ENCODE measurements at regions not wholly inside any gene's neighbourhood (a gene's known extent, or its start where the extent isn't known, plus 50 kb on each side); places are given as distances from the start of the nearest gene placed in this dataset.

GRCh38 chr6:40128127-40128526, 193.9 kb upstream of the MOCS1 start:
- no peak for TF ChIP-seq CTCF (IDR thresholded peaks at IDR 0.05; ENCODE audit: low read depth, low read length, missing control alignments)
- no peak for DNase-seq (ENCODE audit: extremely low read depth, low read depth)
- no peak overlapping the region for H3K4me3 ChIP-seq (replicated peaks; ENCODE audit: low read depth, low read length)

- no peak for DNase-seq (ENCODE audit: extremely low read depth, low read depth)
- H3K4me3 ChIP-seq (replicated peaks; ENCODE audit: low read depth, low read length), result no peak overlapping the region
- no peak for TF ChIP-seq CTCF (IDR thresholded peaks at IDR 0.05; ENCODE audit: low read depth, low read length, missing control alignments)
These were observed 191.6 kb upstream of the MOCS1 start for GRCh38 chr6:40125680-40126394.

GRCh38 chr6:40124924-40125323, 190.7 kb upstream of the MOCS1 start:
- TF ChIP-seq CTCF (IDR thresholded peaks at IDR 0.05; ENCODE audit: low read depth, low read length, missing control alignments), result no peak
- DNase-seq (ENCODE audit: extremely low read depth, low read depth), result no peak
- H3K4me3 ChIP-seq (replicated peaks; ENCODE audit: low read depth, low read length), result no peak overlapping the region

- no peak overlapping the region for H3K4me3 ChIP-seq (replicated peaks; ENCODE audit: low read depth, low read length)
- TF ChIP-seq CTCF (IDR thresholded peaks at IDR 0.05; ENCODE audit: low read depth, low read length, missing control alignments), result no peak
- DNase-seq (ENCODE audit: extremely low read depth, low read depth), result no peak
These were observed 182.6 kb upstream of the MOCS1 start for GRCh38 chr6:40116832-40117231.

- no peak overlapping the region for H3K4me3 ChIP-seq (replicated peaks; ENCODE audit: low read depth, low read length)
- no peak for DNase-seq (ENCODE audit: extremely low read depth, low read depth)
- TF ChIP-seq CTCF (IDR thresholded peaks at IDR 0.05; ENCODE audit: low read depth, low read length, missing control alignments), result no peak
These were observed 178.1 kb upstream of the MOCS1 start for GRCh38 chr6:40112350-40112749.

- no peak overlapping the region for H3K4me3 ChIP-seq (replicated peaks; ENCODE audit: low read depth, low read length)
- no peak for DNase-seq (ENCODE audit: extremely low read depth, low read depth)
- TF ChIP-seq CTCF (IDR thresholded peaks at IDR 0.05; ENCODE audit: low read depth, low read length, missing control alignments), result no peak
These were observed 174.5 kb upstream of the MOCS1 start for GRCh38 chr6:40108736-40109135.

- no peak for TF ChIP-seq CTCF (IDR thresholded peaks at IDR 0.05; ENCODE audit: low read depth, low read length, missing control alignments)
- no peak overlapping the region for H3K4me3 ChIP-seq (replicated peaks; ENCODE audit: low read depth, low read length)
- DNase-seq (ENCODE audit: extremely low read depth, low read depth), result no peak
These were observed 172.6 kb upstream of the MOCS1 start for GRCh38 chr6:40106840-40107239.

Measured in HFF-Myc (cell line).